ENCODE measurements at regions not wholly inside any gene's neighbourhood (a gene's known extent, or its start where the extent isn't known, plus 50 kb on each side); places are given as distances from the start of the nearest gene placed in this dataset.

DNA sequence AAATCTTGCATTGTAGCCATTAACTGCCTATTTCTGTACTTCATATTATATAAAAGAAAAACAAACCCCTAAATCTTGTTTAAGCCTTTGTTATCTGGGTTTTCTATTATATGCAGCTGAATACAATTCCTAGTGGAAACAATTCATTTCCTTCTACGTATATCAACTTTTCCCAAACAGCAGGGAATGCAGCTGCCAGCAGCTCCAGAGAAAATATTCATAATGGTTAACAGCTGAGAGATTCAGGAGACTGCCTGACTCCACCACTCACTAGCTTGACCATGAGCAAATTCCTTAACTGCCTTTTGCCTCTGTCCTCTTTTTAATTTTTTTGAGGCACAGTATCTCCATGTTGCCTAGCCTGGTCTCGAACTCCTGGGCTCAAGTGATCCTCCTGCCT lies 146.2 kb downstream of the SPATA18 start:
- DNase-seq: no peak
- Histone ChIP-seq H3K4me3 (no peak overlapping the region), H3K36me3 (no peaks in the 10 kb centered on the region), H3K4me1 (peaks cover 0 to 18% (median 9%) of the 10 kb centered on the region in 4 donors), H3K9me3 (no peaks in the 10 kb centered on the region), H3K27ac (no peak overlapping the region), H3K27me3 (no peaks in the 10 kb centered on the region)
- 70 to 75% methylated on average over 2 of the region's 2 CpGs for WGBS, 2 donors
- TF ChIP-seq EP300 (IDR thresholded peaks at IDR 0.05): no peak
- TF ChIP-seq POLR2A (IDR thresholded peaks at IDR 0.05): no peak
- TF ChIP-seq POLR2AphosphoS5 (IDR thresholded peaks at IDR 0.05): no peak
- TF ChIP-seq, protein P1, sequence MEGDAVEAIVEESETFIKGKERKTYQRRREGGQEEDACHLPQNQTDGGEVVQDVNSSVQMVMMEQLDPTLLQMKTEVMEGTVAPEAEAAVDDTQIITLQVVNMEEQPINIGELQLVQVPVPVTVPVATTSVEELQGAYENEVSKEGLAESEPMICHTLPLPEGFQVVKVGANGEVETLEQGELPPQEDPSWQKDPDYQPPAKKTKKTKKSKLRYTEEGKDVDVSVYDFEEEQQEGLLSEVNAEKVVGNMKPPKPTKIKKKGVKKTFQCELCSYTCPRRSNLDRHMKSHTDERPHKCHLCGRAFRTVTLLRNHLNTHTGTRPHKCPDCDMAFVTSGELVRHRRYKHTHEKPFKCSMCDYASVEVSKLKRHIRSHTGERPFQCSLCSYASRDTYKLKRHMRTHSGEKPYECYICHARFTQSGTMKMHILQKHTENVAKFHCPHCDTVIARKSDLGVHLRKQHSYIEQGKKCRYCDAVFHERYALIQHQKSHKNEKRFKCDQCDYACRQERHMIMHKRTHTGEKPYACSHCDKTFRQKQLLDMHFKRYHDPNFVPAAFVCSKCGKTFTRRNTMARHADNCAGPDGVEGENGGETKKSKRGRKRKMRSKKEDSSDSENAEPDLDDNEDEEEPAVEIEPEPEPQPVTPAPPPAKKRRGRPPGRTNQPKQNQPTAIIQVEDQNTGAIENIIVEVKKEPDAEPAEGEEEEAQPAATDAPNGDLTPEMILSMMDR (IDR thresholded peaks at IDR 0.05): no peak
- intact Hi-C loops (cut with DNase I): no loop called here

DNA sequence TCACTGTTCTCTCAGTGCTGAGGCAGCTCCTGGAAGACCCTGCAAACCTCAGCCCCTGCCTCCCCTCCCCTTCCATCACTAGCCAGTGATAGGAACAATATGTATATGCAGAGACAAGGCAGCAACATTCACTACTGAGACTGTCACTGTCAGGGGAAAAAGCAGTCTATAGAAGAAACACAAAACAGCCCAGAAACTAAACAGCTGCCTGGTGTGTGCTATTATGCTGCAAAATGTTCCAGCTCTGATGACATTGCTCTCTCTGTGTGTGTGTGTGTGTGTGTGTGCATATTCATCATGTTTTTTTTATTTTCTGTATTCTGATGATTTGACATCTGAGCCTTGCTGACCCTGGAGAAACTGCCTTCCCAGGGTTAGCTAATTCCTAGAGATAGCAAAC lies 147.2 kb downstream of the SPATA18 start:
- intact Hi-C loops (cut with DNase I): no loop called here
- no peak overlapping the region for H3K27ac ChIP-seq
- H3K36me3 ChIP-seq: no peaks in the 10 kb centered on the region
- no peak overlapping the region for H3K4me3 ChIP-seq
- no peak for DNase-seq
- peaks cover 0 to 19% (median 10%) of the 10 kb centered on the region in 4 donors for H3K4me1 ChIP-seq
- TF ChIP-seq EP300 (IDR thresholded peaks at IDR 0.05): no peak
- no peak for TF ChIP-seq POLR2A (IDR thresholded peaks at IDR 0.05)
- no peak for TF ChIP-seq POLR2AphosphoS5 (IDR thresholded peaks at IDR 0.05)
- TF ChIP-seq, protein P1 (IDR thresholded peaks at IDR 0.05): no peak
- no peaks in the 10 kb centered on the region for H3K9me3 ChIP-seq
- H3K27me3 ChIP-seq: no peaks in the 10 kb centered on the region

DNA sequence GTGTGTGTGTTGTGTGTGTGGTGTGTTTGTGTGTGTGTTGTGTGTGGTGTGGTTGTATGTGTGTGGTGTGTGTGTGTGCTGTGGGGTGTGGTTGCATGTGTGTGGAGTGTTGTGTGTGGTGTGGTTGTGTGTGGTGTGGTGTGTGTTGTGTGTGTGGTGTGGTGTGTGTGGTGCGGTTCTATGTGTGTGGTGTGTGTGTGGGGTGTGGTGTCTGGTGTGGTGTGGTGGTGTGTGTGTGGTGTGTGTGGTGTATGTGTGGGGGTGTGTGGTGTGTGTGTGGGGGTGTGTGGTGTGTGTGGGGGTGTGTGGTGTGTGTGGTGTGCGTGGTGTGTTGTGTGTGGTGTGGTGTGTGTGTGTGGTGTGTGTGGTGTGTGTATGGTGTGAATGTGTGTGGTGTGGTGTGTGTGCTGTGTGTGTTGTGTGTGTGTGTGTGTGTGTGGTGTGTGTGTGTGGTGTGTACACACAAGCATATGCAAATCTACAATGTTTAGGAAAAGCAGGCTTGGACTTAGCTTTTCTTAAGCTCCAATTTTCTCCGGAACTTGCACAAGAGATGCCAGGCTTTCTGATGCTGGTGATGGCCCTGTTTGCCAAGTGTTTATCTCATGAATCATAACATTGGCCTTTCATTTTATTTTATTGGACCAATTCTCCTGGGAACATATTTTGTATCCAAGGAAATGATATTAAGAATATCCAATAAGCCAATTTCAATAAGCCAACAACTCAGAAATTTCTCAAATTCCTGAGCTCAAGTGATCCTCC lies 148.7 kb downstream of the SPATA18 start:
- H3K36me3 ChIP-seq: no peaks in the 10 kb centered on the region
- peaks cover 0 to 25% (median 11%) of the 10 kb centered on the region in 4 donors for H3K4me1 ChIP-seq
- intact Hi-C loops (cut with DNase I): no loop called here
- H3K27ac ChIP-seq: no peak overlapping the region
- TF ChIP-seq POLR2A (IDR thresholded peaks at IDR 0.05) (no peak), POLR2AphosphoS5 (IDR thresholded peaks at IDR 0.05) (no peak), EP300 (IDR thresholded peaks at IDR 0.05) (no peak)
- TF ChIP-seq, protein P1 (IDR thresholded peaks at IDR 0.05): no peak
- no peaks in the 10 kb centered on the region for H3K9me3 ChIP-seq
- no peak overlapping the region for H3K4me3 ChIP-seq
- DNase-seq: no peak
- no peaks in the 10 kb centered on the region for H3K27me3 ChIP-seq
- 79 to 89% methylated on average over 3 of the region's 3 CpGs for WGBS, 2 donors

DNA sequence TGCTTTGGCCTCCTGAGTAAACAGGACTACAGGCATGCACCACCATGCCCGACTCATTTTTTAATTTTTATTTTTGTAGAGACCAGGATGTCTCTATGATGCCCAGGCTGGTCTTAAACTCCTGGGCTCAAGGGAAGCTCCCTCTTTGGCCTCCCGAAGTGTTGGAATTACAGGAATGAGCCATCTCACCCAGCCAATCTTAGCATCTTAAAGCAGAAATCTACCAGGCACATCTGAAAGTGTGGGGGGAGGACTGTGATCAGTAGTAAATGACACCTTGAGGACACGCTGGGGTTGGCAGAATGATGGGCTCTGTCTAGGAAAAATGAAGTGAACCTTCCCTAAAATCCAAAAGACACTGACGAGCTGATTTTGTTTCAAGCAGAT lies 149.2 kb downstream of the SPATA18 start:
- WGBS, 2 donors: 79 to 88% methylated on average over 4 of the region's 4 CpGs
- intact Hi-C loops (cut with DNase I): no loop called here
- no peak overlapping the region for H3K27ac ChIP-seq

More for the DNA sequence above, 149.2 kb downstream of the SPATA18 start:
- no peak overlapping the region for H3K4me3 ChIP-seq
- H3K9me3 ChIP-seq: no peaks in the 10 kb centered on the region
- DNase-seq: no peak
- H3K36me3 ChIP-seq: no peaks in the 10 kb centered on the region
- H3K27me3 ChIP-seq: no peaks in the 10 kb centered on the region
- peaks cover 0 to 25% (median 11%) of the 10 kb centered on the region in 4 donors for H3K4me1 ChIP-seq
- TF ChIP-seq POLR2AphosphoS5 (IDR thresholded peaks at IDR 0.05): no peak
- TF ChIP-seq, protein P1 (IDR thresholded peaks at IDR 0.05): no peak
- no peak for TF ChIP-seq EP300 (IDR thresholded peaks at IDR 0.05)
- TF ChIP-seq POLR2A (IDR thresholded peaks at IDR 0.05): no peak
